Mucosa of rectum (tissue), 2 donors: ENCODE measurements at regions not wholly inside any gene's neighbourhood (a gene's known extent, or its start where the extent isn't known, plus 50 kb on each side); places are given as distances from the start of the nearest gene placed in this dataset.
A peak's percentile ranks its signal among the peaks of the same experiment; 100 is the strongest.

Source experiments
- H3K27ac ChIP-seq, 2 donors: one replicate each; pipeline ENCODE4 v1.7.0; 2013; ENCODE audit warnings: inconsistent platforms in 2 of 2, low read depth in 2 of 2, low read length in 2 of 2
- H3K27me3 ChIP-seq, 2 donors: one replicate each; pipeline ENCODE4 v1.7.0; 2013; ENCODE audit warnings: low read length in 2 of 2; ENCODE audit not compliant: control insufficient read depth in 2 of 2, insufficient read depth in 2 of 2
- H3K36me3 ChIP-seq, 2 donors: one replicate each; pipeline ENCODE4 v1.7.0; 2013; ENCODE audit warnings: low read length in 2 of 2; ENCODE audit not compliant: control insufficient read depth in 2 of 2, insufficient read depth in 2 of 2
- H3K4me1 ChIP-seq, 2 donors: one replicate each; pipeline ENCODE4 v1.7.0; 2013; ENCODE audit warnings: low read length in 2 of 2, mild to moderate bottlenecking in 1 of 2; ENCODE audit not compliant: control insufficient read depth in 2 of 2, insufficient read depth in 2 of 2
- H3K4me3 ChIP-seq, 2 donors: one replicate each; pipeline ENCODE4 v1.7.0; 2013; ENCODE audit warnings: low read length in 2 of 2
- H3K9ac ChIP-seq, 2 donors: one replicate each; pipeline ENCODE4 v1.7.0; 2013; ENCODE audit warnings: low read length in 2 of 2, low read depth in 1 of 2, mild to moderate bottlenecking in 1 of 2
- H3K9me3 ChIP-seq, 2 donors: one replicate each; pipeline ENCODE4 v1.7.0; 2013; ENCODE audit warnings: low read length in 2 of 2; ENCODE audit not compliant: control insufficient read depth in 2 of 2
- donor health status: healthy.
- donor health status: Normal muscosa, but diverticular disease.

DNA sequence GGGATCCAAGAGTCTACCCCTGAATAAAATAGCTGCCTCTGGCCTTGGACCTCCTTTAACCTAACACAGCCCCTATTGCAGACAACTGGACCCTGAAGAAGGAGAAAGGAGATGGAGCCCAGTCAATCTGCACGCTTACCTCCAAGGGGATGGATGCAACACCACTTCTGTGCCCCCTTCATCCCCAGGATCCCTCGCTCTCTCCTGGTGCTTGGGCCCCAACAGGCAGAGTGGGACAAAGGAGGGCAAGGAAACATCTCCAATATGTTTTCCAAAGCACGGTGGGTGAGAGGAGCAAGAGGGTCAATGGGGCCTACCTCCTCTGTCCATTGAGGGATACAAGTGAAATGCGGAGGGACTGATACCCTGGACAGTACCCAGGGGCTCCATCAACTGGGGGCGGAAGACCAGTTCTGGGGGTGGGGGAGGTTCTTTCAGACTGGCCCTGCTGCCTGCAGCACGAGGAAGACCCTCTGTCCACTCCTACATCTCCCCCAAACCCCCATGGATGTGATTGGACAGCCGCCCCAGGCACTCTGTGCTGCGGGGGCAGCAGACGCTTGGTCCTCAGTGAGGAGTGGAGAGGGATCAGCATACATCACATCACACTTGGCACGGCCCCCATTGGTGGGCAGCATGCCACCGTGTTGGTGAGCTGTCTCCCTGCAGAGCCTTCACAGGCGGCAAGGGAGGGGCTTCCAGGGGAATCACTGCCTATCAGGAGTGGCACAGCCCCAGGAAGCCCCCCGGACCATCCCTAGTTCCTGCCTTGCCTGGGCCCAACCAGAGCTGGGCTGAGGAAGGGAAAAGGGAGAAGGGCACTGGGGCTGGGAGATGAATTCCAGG is 70.6 kb downstream of the MRPL14 start:
- Histone ChIP-seq H3K9me3 (peaks cover 0 to 5% of the 10 kb centered on the region in 2 donors), H3K36me3 (no peaks in the 10 kb centered on the region), H3K4me3 (no peak overlapping the region), H3K4me1 (peaks cover 2 to 12% of the 10 kb centered on the region in 2 donors), H3K9ac (no peak overlapping the region), H3K27ac (no peak overlapping the region), H3K27me3 (no peaks in the 10 kb centered on the region)

- Histone ChIP-seq H3K9ac (no peak overlapping the region), H3K36me3 (no peaks in the 10 kb centered on the region), H3K9me3 (peaks cover 0 to 5% of the 10 kb centered on the region in 2 donors), H3K27me3 (no peaks in the 10 kb centered on the region), H3K27ac (peak overlapping the region in 1 of 2 donors; percentile 17), H3K4me3 (no peak overlapping the region), H3K4me1 (peaks cover 2 to 19% of the 10 kb centered on the region in 2 donors)
These were observed 72.3 kb downstream of the MRPL14 start for GRCh38 chr6:44054721-44055559.

GRCh38 chr6:44053760-44054556 is 73.3 kb downstream of the MRPL14 start:
- Histone ChIP-seq H3K4me3 (no peak overlapping the region), H3K36me3 (no peaks in the 10 kb centered on the region), H3K4me1 (peaks cover 2 to 22% of the 10 kb centered on the region in 2 donors), H3K9me3 (no peaks in the 10 kb centered on the region), H3K27ac (peak overlapping the region in 1 of 2 donors; percentile 17), H3K9ac (no peak overlapping the region), H3K27me3 (no peaks in the 10 kb centered on the region)

DNA sequence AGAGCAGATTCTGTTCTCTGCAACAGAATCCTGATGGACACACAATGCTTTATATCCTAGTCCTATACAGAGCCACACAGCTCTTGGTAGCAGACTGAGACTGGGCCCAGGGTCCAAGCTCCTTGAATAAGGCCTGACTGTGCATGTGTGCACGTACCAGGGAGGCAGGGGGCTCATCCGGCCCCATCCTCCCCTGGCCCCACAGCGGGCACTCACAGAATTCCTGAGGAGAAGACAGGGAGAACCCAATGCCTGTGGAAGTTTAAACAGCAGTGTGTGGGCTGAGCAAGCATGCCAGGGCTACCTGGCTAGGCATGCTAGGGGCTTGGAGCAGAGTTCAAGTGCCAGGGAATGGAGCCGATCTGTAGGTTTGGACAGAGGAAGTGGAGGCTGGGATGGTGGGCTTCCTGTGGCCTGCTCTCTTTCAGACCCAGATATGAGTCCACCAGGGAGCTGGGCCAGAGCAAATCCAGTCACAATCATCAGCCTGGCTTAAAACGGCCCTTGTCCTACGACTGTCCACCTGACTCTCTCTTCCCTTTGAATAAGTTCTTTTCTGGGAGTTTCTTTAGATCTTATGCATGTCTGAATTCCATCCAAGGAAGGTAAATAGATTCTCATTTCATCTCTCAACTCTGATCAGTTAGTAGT is 74.0 kb downstream of the MRPL14 start:
- H3K4me1 ChIP-seq, result peaks cover 2 to 18% of the 10 kb centered on the region in 2 donors
- no peaks in the 10 kb centered on the region for H3K27me3 ChIP-seq
- no peaks in the 10 kb centered on the region for H3K9me3 ChIP-seq
- peak overlapping the region in 1 of 2 donors; percentile 17 for H3K27ac ChIP-seq
- H3K4me3 ChIP-seq, result no peak overlapping the region
- no peak overlapping the region for H3K9ac ChIP-seq
- no peaks in the 10 kb centered on the region for H3K36me3 ChIP-seq

DNA sequence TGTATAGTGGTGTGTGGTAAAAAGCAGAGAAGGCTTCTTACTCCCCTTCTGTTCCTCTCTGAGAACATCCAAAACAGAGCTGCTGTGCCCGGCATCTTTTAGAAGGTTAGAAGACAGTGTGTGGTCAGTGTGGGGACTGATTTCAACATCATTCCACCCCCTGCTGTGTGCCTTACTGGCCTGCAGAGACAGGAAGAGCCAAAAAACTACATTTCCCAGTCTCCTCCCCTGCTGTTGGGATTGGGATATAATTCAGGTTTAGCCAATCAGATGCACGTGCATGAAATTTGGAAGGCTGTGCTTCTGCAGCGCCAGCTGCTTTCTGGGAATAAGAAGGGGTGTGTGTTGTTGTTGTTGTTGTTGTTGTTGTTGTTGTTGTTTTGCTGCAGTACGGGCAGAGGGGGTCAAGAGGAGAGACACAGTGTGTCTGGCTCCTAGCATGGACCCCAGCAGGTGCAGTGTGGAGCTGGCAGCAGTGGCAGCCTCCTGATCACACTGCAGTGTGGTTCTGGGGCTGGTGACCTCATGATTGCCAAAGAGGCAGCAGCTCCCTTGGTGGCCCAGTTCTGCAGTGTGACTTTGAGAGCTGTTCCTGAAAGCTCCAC is 74.7 kb downstream of the MRPL14 start:
- Histone ChIP-seq H3K9ac (no peak overlapping the region), H3K9me3 (no peaks in the 10 kb centered on the region), H3K36me3 (no peaks in the 10 kb centered on the region), H3K27ac (peak overlapping the region; percentile 10 to 40), H3K27me3 (no peaks in the 10 kb centered on the region), H3K4me1 (peaks cover 0 to 18% of the 10 kb centered on the region in 2 donors), H3K4me3 (no peak overlapping the region)

GRCh38 chr6:44051515-44051914 is 75.7 kb downstream of the MRPL14 start:
- Histone ChIP-seq H3K36me3 (no peaks in the 10 kb centered on the region), H3K9me3 (no peaks in the 10 kb centered on the region), H3K4me3 (no peak overlapping the region), H3K27ac (peak overlapping the region in 1 of 2 donors; percentile 3), H3K27me3 (no peaks in the 10 kb centered on the region), H3K4me1 (peaks cover 0 to 18% of the 10 kb centered on the region in 2 donors), H3K9ac (no peak overlapping the region)

DNA sequence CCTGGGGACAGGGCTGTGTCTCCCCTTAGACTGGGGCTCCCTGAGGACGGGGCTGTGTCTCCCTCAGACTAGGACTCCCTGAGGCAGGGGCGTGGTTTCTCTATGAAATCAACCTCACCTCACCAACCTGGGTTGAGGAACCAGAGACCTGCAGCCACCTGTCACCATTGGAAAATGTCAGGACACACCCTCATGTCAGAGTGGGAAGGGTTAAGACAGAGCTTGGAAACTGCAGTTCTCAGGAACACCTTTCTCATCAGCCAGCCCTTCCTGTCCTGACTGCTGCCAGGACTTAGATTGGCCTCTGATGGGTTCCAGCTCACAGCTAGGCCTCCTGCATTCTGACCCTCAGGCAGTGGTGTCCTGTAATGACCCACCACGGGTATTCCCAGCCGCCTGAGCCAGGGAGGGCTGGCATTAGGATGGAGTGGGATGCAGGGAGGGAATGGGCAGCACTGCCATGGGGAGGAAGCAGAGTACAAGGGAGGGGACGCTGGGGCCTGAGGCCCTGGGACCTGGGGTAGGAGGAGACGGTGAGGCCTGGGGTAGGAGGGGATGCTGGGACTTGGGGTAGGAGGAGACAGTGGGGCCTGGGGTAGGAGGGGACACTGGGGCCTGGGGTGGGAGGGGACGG is 76.3 kb downstream of the MRPL14 start:
- H3K27ac ChIP-seq, result peak overlapping the region in 1 of 2 donors; percentile 3
- H3K36me3 ChIP-seq, result no peaks in the 10 kb centered on the region
- no peak overlapping the region for H3K9ac ChIP-seq
- H3K9me3 ChIP-seq, result no peaks in the 10 kb centered on the region
- no peak overlapping the region for H3K4me3 ChIP-seq
- no peaks in the 10 kb centered on the region for H3K27me3 ChIP-seq
- peaks cover 0 to 18% of the 10 kb centered on the region in 2 donors for H3K4me1 ChIP-seq

DNA sequence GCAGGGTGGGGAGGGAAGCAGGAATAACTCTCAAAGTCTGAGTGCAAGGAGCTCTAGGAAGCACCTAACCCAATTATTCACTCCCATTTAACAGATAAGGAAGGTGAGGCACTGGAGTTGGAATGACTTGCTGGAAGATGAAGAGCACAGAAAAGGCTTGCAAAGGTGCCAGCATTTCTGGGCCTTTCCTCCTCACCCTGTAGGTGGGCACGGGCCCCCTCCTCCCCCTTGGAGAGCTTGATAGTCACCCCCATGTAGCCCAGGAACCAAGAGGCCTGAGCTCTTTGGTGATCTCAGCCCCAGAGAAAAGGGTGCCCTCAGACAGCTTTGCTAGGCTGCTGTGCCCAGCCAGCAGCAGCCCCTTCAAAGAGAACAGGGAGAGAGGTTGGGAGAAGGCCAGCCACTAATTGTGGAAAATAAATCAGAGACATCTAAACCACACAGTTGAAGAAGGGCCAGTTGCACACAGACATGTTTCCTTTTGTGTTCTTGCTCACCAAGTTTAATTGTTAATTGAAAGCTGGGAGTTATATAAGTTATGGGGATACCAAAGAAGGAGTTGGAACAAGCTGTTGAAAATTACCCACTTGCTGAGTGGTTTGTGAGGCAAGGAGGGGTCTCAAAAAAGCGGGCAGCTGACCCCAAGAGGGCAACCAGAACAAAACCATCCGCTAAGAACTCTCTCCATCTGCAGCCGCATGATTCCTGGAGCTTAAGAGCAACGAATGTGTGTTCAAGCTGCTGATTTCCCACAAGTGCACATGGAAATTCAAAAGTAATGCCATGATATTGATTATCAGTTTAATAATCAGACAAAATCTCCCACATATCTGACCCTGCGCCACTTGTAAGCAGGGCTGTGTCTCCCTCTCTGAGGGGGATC is 77.0 kb downstream of the MRPL14 start:
- peaks cover 0 to 18% of the 10 kb centered on the region in 2 donors for H3K4me1 ChIP-seq
- H3K9ac ChIP-seq, result no peak overlapping the region
- H3K9me3 ChIP-seq, result no peaks in the 10 kb centered on the region
- no peaks in the 10 kb centered on the region for H3K27me3 ChIP-seq
- H3K27ac ChIP-seq, result peak overlapping the region in 1 of 2 donors; percentile 32
- H3K36me3 ChIP-seq, result no peaks in the 10 kb centered on the region
- H3K4me3 ChIP-seq, result no peak overlapping the region
